Upper lobe of left lung (tissue), 6 donors: ENCODE measurements at regions not wholly inside any gene's neighbourhood (a gene's known extent, or its start where the extent isn't known, plus 50 kb on each side); places are given as distances from the start of the nearest gene placed in this dataset.

ENCODE experiments used
- ATAC-seq, 2 donors: fragments of 200-7000 bp; cut with Tn5 transposase; one replicate each; pipeline ENCODE4 v1.9.1; 2022; ENCODE audit warnings: mild to moderate bottlenecking in 2 of 2, moderate library complexity in 2 of 2; ENCODE audit not compliant: low FRiP score in 2 of 2
- DNase-seq, 2 donors: peaks; one replicate each; pipeline ENCODE4 v3.0.0-alpha.2; 2019 to 2020
- H3K27ac ChIP-seq, 4 donors: fragments of 200-600 bp; sonication (generic); one replicate each; pipeline ENCODE4 v1.5.1; 2016 to 2019
- H3K27me3 ChIP-seq, 4 donors: fragments of 200-600 bp; sonication (generic); one replicate each; pipeline ENCODE4 v1.5.1; 2017 to 2019
- H3K36me3 ChIP-seq, 4 donors: fragments of 200-600 bp; sonication (generic); one replicate each; pipeline ENCODE4 v1.5.1; 2016 to 2019
- H3K4me1 ChIP-seq, 4 donors: fragments of 200-600 bp; sonication (generic); one replicate each; pipeline ENCODE4 v1.5.1; 2018 to 2019
- H3K4me3 ChIP-seq, 4 donors: fragments of 200-600 bp; sonication (generic); one replicate each; pipeline ENCODE4 v1.5.1; 2017 to 2019; ENCODE audit warnings: mild to moderate bottlenecking in 2 of 4, moderate library complexity in 1 of 4
- H3K9me3 ChIP-seq, 4 donors: fragments of 200-600 bp; sonication (generic); one replicate each; pipeline ENCODE4 v1.5.1; 2018 to 2019
- EP300 ChIP-seq, 4 donors: sonication (generic); formaldehyde crosslinking; IDR thresholded peaks; one replicate each; pipeline ENCODE4 v1.5.1; 2017; ENCODE audit warnings: antibody characterized with exemption in 4 of 4, control low read depth in 2 of 4
- POLR2A ChIP-seq, 4 donors: fragments of 450-650 bp; IDR thresholded peaks; one replicate each; pipeline ENCODE4 v1.5.1; 2016 to 2017; ENCODE audit warnings: antibody characterized with exemption in 4 of 4, mild to moderate bottlenecking in 2 of 4
- POLR2AphosphoS5 ChIP-seq, 2 donors: sonication (generic); formaldehyde crosslinking; IDR thresholded peaks; one replicate each; pipeline ENCODE4 v1.5.1; 2017; ENCODE audit warnings: antibody characterized with exemption in 2 of 2
- WGBS, 2 donors: methylation state at CpG; one replicate each; pipeline ENCODE4 v1.1.5; 2017 to 2018; 5-methylcytosine and 5-hydroxymethylcytosine counted together
- TF ChIP-seq, protein P1 (sequence below), 6 experiments: fragments of 450-650 bp in 4 of 6; fragments of 200-600 bp in 2 of 6; sonication (generic) in 2 of 6; IDR thresholded peaks; one replicate each; pipeline ENCODE4 v1.5.1; 2016 to 2019; ENCODE audit warnings: antibody characterized with exemption in 6 of 6
- donor health status: DM: no; HTN: no; CAD: no; lungs with moderate emphysema.
- donor health status: DM: no; HTN: yes; CAD: no; lungs with severe emphysema.

DNA sequence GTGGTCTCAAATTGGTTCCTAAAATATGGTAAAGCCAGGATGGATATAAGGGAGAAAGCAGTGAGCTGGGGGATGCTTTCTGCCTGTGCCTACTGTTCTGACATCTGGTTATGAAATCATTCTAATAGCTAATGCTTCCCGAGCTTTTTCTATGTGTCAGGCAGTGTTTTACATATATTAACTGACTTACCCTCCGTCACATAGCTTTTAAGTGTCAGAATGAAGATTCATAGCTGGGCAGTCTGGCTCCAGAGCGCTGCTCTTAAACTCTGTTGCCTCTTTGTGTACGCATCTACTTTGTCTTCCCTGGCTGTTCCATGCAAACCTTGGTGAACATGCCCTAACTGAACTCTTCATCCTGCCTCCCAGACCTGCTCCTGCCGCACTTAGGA lies 195.7 kb downstream of the LPIN1 start:
- Histone ChIP-seq H3K9me3 (no peaks in the 10 kb centered on the region), H3K27me3 (no peaks in the 10 kb centered on the region), H3K4me3 (no peak overlapping the region), H3K4me1 (no peaks in the 10 kb centered on the region), H3K36me3 (no peaks in the 10 kb centered on the region), H3K27ac (no peak overlapping the region)
- TF ChIP-seq POLR2A (IDR thresholded peaks at IDR 0.05) (no peak), EP300 (IDR thresholded peaks at IDR 0.05) (no peak), POLR2AphosphoS5 (IDR thresholded peaks at IDR 0.05) (no peak)
- TF ChIP-seq, protein P1, sequence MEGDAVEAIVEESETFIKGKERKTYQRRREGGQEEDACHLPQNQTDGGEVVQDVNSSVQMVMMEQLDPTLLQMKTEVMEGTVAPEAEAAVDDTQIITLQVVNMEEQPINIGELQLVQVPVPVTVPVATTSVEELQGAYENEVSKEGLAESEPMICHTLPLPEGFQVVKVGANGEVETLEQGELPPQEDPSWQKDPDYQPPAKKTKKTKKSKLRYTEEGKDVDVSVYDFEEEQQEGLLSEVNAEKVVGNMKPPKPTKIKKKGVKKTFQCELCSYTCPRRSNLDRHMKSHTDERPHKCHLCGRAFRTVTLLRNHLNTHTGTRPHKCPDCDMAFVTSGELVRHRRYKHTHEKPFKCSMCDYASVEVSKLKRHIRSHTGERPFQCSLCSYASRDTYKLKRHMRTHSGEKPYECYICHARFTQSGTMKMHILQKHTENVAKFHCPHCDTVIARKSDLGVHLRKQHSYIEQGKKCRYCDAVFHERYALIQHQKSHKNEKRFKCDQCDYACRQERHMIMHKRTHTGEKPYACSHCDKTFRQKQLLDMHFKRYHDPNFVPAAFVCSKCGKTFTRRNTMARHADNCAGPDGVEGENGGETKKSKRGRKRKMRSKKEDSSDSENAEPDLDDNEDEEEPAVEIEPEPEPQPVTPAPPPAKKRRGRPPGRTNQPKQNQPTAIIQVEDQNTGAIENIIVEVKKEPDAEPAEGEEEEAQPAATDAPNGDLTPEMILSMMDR (IDR thresholded peaks at IDR 0.05), result no peak
- ATAC-seq (no peak), DNase-seq (no peak)
- WGBS, 2 donors, result 95% methylated on average over 5 of the region's 5 CpGs

DNA sequence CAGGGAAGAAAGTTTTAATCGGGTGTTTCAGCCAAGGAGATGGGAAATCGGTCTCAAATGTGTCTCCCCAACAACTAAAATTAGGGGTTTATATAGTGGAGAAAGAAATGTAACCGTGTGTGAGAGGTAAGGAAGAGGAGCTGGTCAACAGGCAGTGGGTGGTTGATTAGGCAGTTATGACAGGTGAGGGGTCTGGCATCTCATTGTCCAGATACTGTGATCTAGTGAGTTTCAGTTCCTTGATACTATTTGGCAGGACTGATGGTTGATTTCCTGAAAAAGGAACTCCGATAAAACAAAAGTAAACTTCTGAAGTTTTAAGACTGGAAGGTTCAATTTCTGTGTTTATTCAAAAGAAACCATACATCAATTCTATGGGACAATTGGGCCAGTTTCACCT lies 197.9 kb downstream of the LPIN1 start:
- no peak overlapping the region for H3K4me3 ChIP-seq
- H3K4me1 ChIP-seq, result no peaks in the 10 kb centered on the region
- H3K27me3 ChIP-seq, result no peaks in the 10 kb centered on the region
- no peaks in the 10 kb centered on the region for H3K36me3 ChIP-seq
- DNase-seq (no peak), ATAC-seq (no peak)
- no peak overlapping the region for H3K27ac ChIP-seq
- 68 to 75% methylated on average over 4 of the region's 4 CpGs for WGBS, 2 donors
- TF ChIP-seq POLR2AphosphoS5 (IDR thresholded peaks at IDR 0.05) (no peak), EP300 (IDR thresholded peaks at IDR 0.05) (no peak), POLR2A (IDR thresholded peaks at IDR 0.05) (no peak)
- TF ChIP-seq, protein P1 (IDR thresholded peaks at IDR 0.05), result no peak
- no peaks in the 10 kb centered on the region for H3K9me3 ChIP-seq

DNA sequence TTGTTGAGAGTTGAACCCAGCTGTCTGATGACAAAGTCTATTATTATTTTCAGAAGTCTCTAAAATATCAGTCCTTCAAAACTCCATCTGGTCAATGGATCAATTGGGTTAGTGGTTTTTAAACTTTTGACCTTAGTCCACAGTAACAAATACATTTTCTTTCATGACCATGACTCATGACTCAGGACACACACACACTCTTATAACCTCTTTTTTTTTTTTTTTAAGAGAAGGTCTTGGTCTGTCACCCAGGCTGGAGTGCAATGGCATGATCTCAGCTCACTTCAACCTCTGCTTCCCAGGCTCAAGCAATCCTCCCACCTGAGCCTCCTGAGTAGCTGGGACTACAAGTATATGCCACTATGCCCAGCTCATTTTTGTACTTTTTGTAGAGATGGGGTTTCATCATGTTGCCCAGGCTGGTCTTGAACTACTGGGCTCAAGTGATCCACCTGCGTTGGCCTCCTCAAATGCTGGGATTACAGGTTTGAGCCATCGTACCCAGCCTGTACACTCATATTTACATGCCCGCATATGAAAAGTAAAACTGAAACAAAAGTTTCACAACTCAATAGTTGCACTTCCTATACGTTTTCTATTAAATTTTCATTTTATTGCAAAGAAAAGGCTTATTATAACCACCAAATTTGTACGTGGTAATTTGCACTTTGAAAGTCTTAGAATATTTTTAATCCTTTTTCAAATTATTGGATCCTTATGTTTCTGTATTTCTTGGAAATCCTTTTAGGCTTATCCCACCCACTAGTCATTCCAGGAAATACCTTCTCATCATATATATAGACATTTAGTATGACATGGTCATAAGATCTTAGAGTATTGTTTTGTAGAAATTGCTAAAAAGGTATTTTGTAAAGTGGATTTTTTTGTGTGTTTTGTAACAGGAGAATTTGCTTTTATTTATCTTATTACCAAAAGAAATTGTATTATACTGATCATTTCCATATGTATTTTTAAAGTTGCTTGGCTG lies 199.0 kb downstream of the LPIN1 start:
- TF ChIP-seq, protein P1 (IDR thresholded peaks at IDR 0.05), result no peak
- TF ChIP-seq POLR2AphosphoS5 (IDR thresholded peaks at IDR 0.05) (no peak), EP300 (IDR thresholded peaks at IDR 0.05) (no peak), POLR2A (IDR thresholded peaks at IDR 0.05) (no peak)
- no peaks in the 10 kb centered on the region for H3K36me3 ChIP-seq
- WGBS, 2 donors, result 57 to 70% methylated on average over 5 of the region's 5 CpGs
- H3K27me3 ChIP-seq, result no peaks in the 10 kb centered on the region
- no peaks in the 10 kb centered on the region for H3K4me1 ChIP-seq
- H3K4me3 ChIP-seq, result no peak overlapping the region
- no peak overlapping the region for H3K27ac ChIP-seq
- ATAC-seq (no peak), DNase-seq (no peak)
- no peaks in the 10 kb centered on the region for H3K9me3 ChIP-seq

DNA sequence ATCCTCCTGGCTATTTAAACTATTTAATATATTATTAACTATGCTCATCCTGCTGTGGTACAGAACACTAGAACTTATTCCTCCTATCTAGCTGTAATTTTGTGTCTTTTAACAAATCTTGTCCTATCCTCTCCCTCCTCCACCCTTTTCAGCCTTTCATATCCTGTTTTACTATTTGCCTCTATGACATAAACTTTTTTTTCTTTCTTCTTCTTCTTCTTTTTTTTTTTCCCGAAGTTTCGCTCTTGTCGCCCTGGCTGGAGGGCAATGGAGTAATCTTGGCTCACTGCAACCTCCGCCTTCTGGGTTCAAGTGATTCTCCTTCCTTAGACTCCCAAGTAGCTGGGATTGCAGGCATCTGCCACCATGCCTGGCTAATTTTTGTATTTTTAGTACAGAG lies 201.5 kb downstream of the LPIN1 start:
- TF ChIP-seq POLR2A (IDR thresholded peaks at IDR 0.05) (no peak), POLR2AphosphoS5 (IDR thresholded peaks at IDR 0.05) (no peak)
- Histone ChIP-seq H3K4me1 (no peaks in the 10 kb centered on the region), H3K27ac (no peak overlapping the region), H3K36me3 (no peaks in the 10 kb centered on the region), H3K27me3 (no peaks in the 10 kb centered on the region), H3K4me3 (no peak overlapping the region), H3K9me3 (no peaks in the 10 kb centered on the region)
- WGBS, 2 donors, result 88 to 94% methylated on average over 4 of the region's 4 CpGs
- ATAC-seq (no peak), DNase-seq (no peak)

DNA sequence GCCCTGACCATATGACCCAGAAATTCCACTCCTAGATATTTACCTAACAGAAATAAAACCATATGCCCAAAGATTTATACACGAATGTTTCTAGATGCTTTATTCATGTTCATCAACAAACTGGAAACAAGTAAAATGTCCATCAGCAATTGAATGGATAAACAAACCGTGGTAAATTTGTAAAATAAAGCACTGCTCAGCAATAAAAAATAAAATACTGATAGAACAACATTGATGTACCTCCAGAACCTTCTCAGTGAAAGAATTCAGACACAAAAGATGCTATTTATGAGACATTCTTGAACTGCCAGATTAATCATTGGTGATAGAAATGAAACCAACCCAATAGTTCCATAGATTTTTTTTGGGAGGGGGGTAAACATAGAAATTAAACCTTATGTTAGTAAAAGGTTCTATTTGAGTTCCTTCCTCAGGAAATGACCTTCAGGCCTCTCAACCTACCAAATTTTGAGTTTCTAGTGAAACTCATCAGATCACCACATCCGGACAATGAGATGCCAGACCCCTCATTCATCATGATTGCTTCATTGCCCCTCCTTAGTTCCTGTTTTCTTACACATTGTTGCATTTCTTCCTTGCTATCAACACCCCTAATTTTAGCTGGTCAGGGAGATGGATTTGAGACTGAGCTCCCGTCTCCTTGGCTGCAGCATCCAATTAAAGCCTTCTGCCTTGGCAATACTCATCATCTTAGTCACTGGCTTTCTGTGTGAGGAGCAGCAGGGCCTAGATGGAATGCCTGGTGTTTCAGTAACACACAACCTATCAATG lies 203.5 kb downstream of the LPIN1 start:
- ATAC-seq (no peak), DNase-seq (no peak)
- Histone ChIP-seq H3K36me3 (no peaks in the 10 kb centered on the region), H3K4me1 (no peaks in the 10 kb centered on the region), H3K4me3 (no peak overlapping the region), H3K9me3 (no peaks in the 10 kb centered on the region), H3K27ac (no peak overlapping the region), H3K27me3 (no peaks in the 10 kb centered on the region)
- 64 to 67% methylated on average over 4 of the region's 4 CpGs for WGBS, 2 donors
- TF ChIP-seq POLR2AphosphoS5 (IDR thresholded peaks at IDR 0.05) (no peak), POLR2A (IDR thresholded peaks at IDR 0.05) (no peak), EP300 (IDR thresholded peaks at IDR 0.05) (no peak)
- TF ChIP-seq, protein P1 (IDR thresholded peaks at IDR 0.05), result no peak
